Cardiac muscle cell (in vitro differentiated cells and primary cell): ENCODE measurements at regions not wholly inside any gene's neighbourhood (a gene's known extent, or its start where the extent isn't known, plus 50 kb on each side); places are given as distances from the start of the nearest gene placed in this dataset.

Source experiments
- DNase-seq, 2 donors: peaks; one replicate each; pipeline versions ENCODE4 v3.0.0 to v3.0.0-alpha.2; 2010 to 2017; ENCODE audit warnings: low read depth in 1 of 2, low spot score in 1 of 2
- H3K27ac ChIP-seq: fragments of 200-600 bp; sonication (generic); 2 replicates; pipeline ENCODE4 v1.5.1; 2016
- H3K27me3 ChIP-seq: fragments of 200-600 bp; sonication (generic); 2 replicates; pipeline ENCODE4 v1.6.0; 2016; ENCODE audit warnings: control low read depth
- H3K36me3 ChIP-seq: fragments of 200-600 bp; sonication (generic); 2 replicates; pipeline ENCODE4 v1.5.1; 2016; ENCODE audit warnings: control low read depth
- H3K4me1 ChIP-seq: fragments of 200-600 bp; sonication (generic); 2 replicates; pipeline ENCODE4 v1.8.1; 2017; ENCODE audit warnings: low read depth, mild to moderate bottlenecking, mixed run types
- H3K4me3 ChIP-seq: fragments of 200-600 bp; sonication (generic); 2 replicates; pipeline ENCODE4 v1.5.1; 2016; ENCODE audit warnings: mild to moderate bottlenecking
- H3K9me3 ChIP-seq: fragments of 200-600 bp; sonication (generic); 2 replicates; pipeline ENCODE4 v1.5.1; 2017; ENCODE audit warnings: low read depth, mild to moderate bottlenecking, control low read depth
- CTCF ChIP-seq: IDR thresholded peaks from 2 replicates; pipeline ENCODE4 v1.5.1; 2012; ENCODE audit warnings: low read depth, mild to moderate bottlenecking, low read length

- H3K9me3 ChIP-seq = no peaks in the 10 kb centered on the region
- no peak overlapping the region for H3K4me3 ChIP-seq
- H3K36me3 ChIP-seq = no peaks in the 10 kb centered on the region
- H3K27ac ChIP-seq = no peak overlapping the region
- TF ChIP-seq CTCF = no peak
- H3K4me1 ChIP-seq = no peaks in the 10 kb centered on the region
- no peak for DNase-seq
- no peaks in the 10 kb centered on the region for H3K27me3 ChIP-seq
Observed at GRCh38 chr9:80946496-80947170, 742.7 kb downstream of the TLE1 start.

- Histone ChIP-seq H3K27ac (no peak overlapping the region), H3K9me3 (no peaks in the 10 kb centered on the region), H3K27me3 (no peaks in the 10 kb centered on the region), H3K4me3 (no peak overlapping the region), H3K36me3 (no peaks in the 10 kb centered on the region), H3K4me1 (no peaks in the 10 kb centered on the region)
- no peak for TF ChIP-seq CTCF
- DNase-seq = no peak
Observed at GRCh38 chr9:80945436-80945835, 743.9 kb downstream of the TLE1 start.

GRCh38 chr9:80937645-80938044, 751.7 kb downstream of the TLE1 start:
- H3K4me3 ChIP-seq = no peak overlapping the region
- TF ChIP-seq CTCF = no peak
- H3K27me3 ChIP-seq = no peaks in the 10 kb centered on the region
- H3K36me3 ChIP-seq = no peaks in the 10 kb centered on the region
- H3K9me3 ChIP-seq = no peaks in the 10 kb centered on the region
- peak in 1 of 2 donors; percentile 2 for DNase-seq
- H3K4me1 ChIP-seq = no peaks in the 10 kb centered on the region
- no peak overlapping the region for H3K27ac ChIP-seq

- Histone ChIP-seq H3K27me3 (no peaks in the 10 kb centered on the region), H3K36me3 (no peaks in the 10 kb centered on the region), H3K4me1 (no peaks in the 10 kb centered on the region), H3K27ac (no peak overlapping the region), H3K4me3 (no peak overlapping the region), H3K9me3 (no peaks in the 10 kb centered on the region)
- no peak for DNase-seq
- TF ChIP-seq CTCF = no peak
Observed at GRCh38 chr9:80934095-80934494, 755.3 kb downstream of the TLE1 start.

GRCh38 chr9:80932947-80933780, 756.2 kb downstream of the TLE1 start:
- Histone ChIP-seq H3K27ac (no peak overlapping the region), H3K27me3 (no peaks in the 10 kb centered on the region)
- TF ChIP-seq CTCF = no peak

More at GRCh38 chr9:80932947-80933780, 756.2 kb downstream of the TLE1 start:
- Histone ChIP-seq H3K4me3 (no peak overlapping the region), H3K9me3 (no peaks in the 10 kb centered on the region), H3K36me3 (no peaks in the 10 kb centered on the region), H3K4me1 (no peaks in the 10 kb centered on the region)
- DNase-seq = no peak
